Gastroesophageal sphincter (tissue), 4 donors: ENCODE measurements at regions not wholly inside any gene's neighbourhood (a gene's known extent, or its start where the extent isn't known, plus 50 kb on each side); places are given as distances from the start of the nearest gene placed in this dataset.

Experiments
- ATAC-seq: fragments of 150-250 bp; one replicate; pipeline ENCODE4 v1.9.1; 2016; ENCODE audit warnings: mild to moderate bottlenecking, moderate library complexity
- H3K27ac ChIP-seq, 4 donors: fragments of 200-600 bp; sonication (generic) in 3 of 4; 1 replicate in 3 of 4; 2 replicates in 1 of 4; pipeline ENCODE4 v1.5.1; 2016 to 2019
- H3K27me3 ChIP-seq: fragments of 200-600 bp; sonication (generic); one replicate; pipeline ENCODE4 v1.5.1; 2019
- H3K36me3 ChIP-seq, 2 donors: fragments of 200-600 bp; sonication (generic); one replicate each; pipeline ENCODE4 v1.5.1; 2019; ENCODE audit warnings: control low read depth in 1 of 2
- H3K4me1 ChIP-seq, 3 donors: fragments of 200-600 bp; sonication (generic); 1 replicate in 2 of 3; 2 replicates in 1 of 3; pipeline ENCODE4 v1.5.1; 2016 to 2019; ENCODE audit warnings: control low read depth in 2 of 3
- H3K4me3 ChIP-seq, 2 donors: fragments of 200-600 bp; sonication (generic); one replicate each; pipeline ENCODE4 v1.5.1; 2019; ENCODE audit warnings: mild to moderate bottlenecking in 1 of 2, moderate library complexity in 1 of 2
- H3K9me3 ChIP-seq, 3 donors: fragments of 200-600 bp; sonication (generic); one replicate each; pipeline ENCODE4 v1.5.1; 2017 to 2019; ENCODE audit warnings: control low read depth in 2 of 3
- EP300 ChIP-seq: sonication (generic); formaldehyde crosslinking; IDR thresholded peaks from one replicate; pipeline ENCODE4 v1.6.1; 2017; ENCODE audit warnings: antibody characterized with exemption, mild to moderate bottlenecking
- POLR2A ChIP-seq, 2 donors: fragments of 450-650 bp; IDR thresholded peaks; one replicate each; pipeline ENCODE4 v1.6.1; 2017; ENCODE audit warnings: antibody characterized with exemption in 2 of 2, mild to moderate bottlenecking in 2 of 2, moderate library complexity in 1 of 2
- POLR2AphosphoS5 ChIP-seq: sonication (generic); formaldehyde crosslinking; IDR thresholded peaks from one replicate; pipeline ENCODE4 v1.6.1; 2017; ENCODE audit warnings: antibody characterized with exemption
- WGBS, 2 donors: methylation state at CpG; one replicate each; pipeline ENCODE4 v1.1.5; 2018; ENCODE audit warnings: low coverage in 1 of 2; 5-methylcytosine and 5-hydroxymethylcytosine counted together
- TF ChIP-seq, protein P1 (sequence below), 4 experiments: fragments of 200-600 bp in 2 of 4; fragments of 450-650 bp in 2 of 4; sonication (generic) in 1 of 4; IDR thresholded peaks; one replicate each; pipeline ENCODE4 v1.5.1; 2017 to 2019; ENCODE audit warnings: antibody characterized with exemption in 4 of 4, mild to moderate bottlenecking in 2 of 4, moderate library complexity in 2 of 4

DNA sequence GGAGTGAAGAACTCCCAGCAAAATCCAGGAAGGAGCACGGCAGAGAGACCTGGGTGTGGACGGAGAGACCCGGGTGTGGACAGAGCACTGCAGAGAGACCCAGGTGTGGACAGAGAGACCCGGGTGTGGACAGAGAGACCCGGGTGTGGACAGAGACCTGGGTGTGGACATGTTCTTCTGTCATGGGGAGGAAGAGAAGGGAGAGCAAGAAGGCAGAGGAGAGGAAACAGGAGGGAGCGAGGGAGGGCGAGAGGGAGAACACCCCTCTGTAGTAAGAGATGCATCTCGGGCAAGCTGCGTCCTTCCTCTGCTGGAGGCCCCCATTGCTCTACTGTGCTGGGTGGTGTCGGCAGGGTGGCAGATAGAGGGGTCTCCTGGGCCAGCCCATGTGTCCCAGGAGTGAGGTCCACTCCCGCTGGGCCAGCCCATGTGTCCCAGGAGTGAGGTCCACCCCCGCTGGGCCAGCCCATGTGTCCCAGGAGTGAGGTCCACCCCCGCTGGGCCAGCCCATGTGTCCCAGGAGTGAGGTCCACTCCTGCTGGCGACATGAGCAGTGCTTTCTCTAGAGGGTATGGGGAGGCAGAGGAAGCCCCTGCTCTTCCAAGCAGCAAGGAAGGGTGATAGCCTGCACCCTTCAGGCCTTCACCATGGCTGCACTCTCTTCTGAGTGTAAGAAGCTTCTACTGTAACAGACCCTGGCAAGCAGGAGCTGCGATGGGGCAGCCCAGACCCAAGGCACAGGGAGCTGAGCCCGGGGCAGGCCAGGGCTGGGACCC lies 934.2 kb downstream of the BRD1 start:
- Histone ChIP-seq H3K4me1 (no peaks in the 10 kb centered on the region), H3K36me3 (no peaks in the 10 kb centered on the region), H3K27ac (no peak overlapping the region), H3K4me3 (no peak overlapping the region), H3K27me3 (peaks cover 54% of the 10 kb centered on the region), H3K9me3 (peaks cover 0 to 12% (median 0%) of the 10 kb centered on the region in 3 donors)
- no peak for TF ChIP-seq EP300
- TF ChIP-seq, protein P1, sequence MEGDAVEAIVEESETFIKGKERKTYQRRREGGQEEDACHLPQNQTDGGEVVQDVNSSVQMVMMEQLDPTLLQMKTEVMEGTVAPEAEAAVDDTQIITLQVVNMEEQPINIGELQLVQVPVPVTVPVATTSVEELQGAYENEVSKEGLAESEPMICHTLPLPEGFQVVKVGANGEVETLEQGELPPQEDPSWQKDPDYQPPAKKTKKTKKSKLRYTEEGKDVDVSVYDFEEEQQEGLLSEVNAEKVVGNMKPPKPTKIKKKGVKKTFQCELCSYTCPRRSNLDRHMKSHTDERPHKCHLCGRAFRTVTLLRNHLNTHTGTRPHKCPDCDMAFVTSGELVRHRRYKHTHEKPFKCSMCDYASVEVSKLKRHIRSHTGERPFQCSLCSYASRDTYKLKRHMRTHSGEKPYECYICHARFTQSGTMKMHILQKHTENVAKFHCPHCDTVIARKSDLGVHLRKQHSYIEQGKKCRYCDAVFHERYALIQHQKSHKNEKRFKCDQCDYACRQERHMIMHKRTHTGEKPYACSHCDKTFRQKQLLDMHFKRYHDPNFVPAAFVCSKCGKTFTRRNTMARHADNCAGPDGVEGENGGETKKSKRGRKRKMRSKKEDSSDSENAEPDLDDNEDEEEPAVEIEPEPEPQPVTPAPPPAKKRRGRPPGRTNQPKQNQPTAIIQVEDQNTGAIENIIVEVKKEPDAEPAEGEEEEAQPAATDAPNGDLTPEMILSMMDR (IDR thresholded peaks at IDR 0.05): no peak
- TF ChIP-seq POLR2AphosphoS5: no peak
- no peak for TF ChIP-seq POLR2A (IDR thresholded peaks at IDR 0.05)
- ATAC-seq: no peak
- 68 to 74% methylated on average over 8 to 11 of the region's 16 CpGs for WGBS, 2 donors

DNA sequence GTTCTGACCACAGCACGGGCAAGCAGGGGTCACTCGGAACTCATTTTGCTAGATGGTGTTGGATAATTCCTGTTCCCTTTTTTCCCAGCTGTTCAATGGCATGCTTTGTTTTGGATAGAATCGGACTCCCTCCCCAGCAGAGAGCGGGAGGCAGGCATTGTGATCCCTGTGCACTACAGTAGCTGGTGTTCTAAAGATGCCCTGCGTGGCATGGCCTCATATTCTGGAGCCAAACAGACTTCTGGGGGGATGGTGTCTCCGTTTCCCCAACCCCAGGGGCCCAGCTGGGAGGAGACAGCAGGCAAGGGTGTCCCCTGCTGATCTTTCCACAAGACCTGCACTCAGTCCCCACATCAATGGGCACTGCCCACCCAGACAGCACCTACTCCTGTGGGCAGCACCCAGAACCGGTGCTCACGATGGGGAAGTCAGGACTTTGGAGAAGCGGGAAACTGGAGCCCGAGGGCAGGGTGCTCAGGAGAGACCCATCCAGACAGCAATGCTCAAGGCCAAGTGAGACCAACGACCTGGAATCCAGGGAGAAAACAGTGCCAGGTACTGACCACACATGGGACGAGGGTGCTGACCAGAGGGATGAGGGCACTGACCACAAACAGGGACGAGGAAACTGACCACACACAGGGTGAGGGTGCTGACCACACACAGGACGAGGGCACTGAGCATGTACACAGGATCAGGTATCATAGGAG lies 934.9 kb downstream of the BRD1 start:
- 51 to 93% methylated on average over 5 to 6 of the region's 14 CpGs for WGBS, 2 donors
- H3K27me3 ChIP-seq: peaks cover 54% of the 10 kb centered on the region
- H3K4me3 ChIP-seq: no peak overlapping the region
- H3K9me3 ChIP-seq: peaks cover 0 to 12% (median 0%) of the 10 kb centered on the region in 3 donors
- no peak for TF ChIP-seq POLR2AphosphoS5
- no peaks in the 10 kb centered on the region for H3K4me1 ChIP-seq
- H3K27ac ChIP-seq: no peak overlapping the region
- H3K36me3 ChIP-seq: no peaks in the 10 kb centered on the region
- no peak for ATAC-seq

DNA sequence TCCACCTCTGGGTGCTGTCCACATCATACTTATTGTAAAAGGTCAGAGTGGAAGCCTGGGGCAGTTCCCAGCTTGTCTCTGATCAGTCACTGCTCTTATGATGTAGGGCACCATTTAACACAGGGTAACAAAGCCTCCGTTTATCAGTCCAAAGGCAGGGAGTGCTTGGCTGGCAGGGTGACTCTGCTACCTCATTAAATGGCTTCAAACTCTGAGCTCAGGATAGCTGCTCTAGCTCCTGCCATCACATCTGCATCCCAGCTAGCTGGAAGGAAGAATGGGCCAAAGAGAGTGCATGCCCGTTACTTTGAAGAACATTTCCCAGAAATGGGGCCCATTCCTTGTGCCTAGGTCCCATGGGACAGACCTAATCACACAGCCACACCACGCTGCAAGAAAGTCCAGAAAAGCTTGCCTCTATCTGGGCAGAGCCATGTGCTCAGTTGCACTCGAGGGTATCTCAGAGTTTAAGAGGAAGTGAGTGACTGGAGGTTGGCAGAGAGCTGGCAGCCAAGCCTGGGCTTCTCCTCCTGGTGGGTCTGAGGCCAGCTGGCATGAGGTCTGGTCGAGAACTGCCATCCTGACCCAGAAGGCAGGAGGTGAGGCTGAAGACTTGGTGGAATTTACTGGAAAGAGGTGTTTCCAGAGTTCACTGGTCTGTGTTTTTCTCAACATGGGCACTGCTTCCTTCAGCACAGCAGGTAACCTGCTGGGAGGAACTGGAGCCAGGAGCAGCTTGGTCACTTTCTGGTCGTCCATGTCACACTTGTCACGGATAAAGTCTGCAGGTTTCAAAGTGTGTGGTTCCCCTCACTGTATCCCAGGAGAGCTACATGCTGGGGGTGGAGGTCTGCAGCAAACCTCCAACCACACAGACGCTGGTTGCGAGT lies 935.7 kb downstream of the BRD1 start:
- Histone ChIP-seq H3K27ac (no peak overlapping the region), H3K36me3 (no peaks in the 10 kb centered on the region), H3K27me3 (peaks cover 55% of the 10 kb centered on the region), H3K4me1 (no peaks in the 10 kb centered on the region), H3K9me3 (peaks cover 0 to 12% (median 0%) of the 10 kb centered on the region in 3 donors), H3K4me3 (no peak overlapping the region)
- WGBS, 2 donors: 50 to 90% methylated on average over 2 of the region's 9 CpGs
- TF ChIP-seq, protein P1 (IDR thresholded peaks at IDR 0.05): no peak
- TF ChIP-seq EP300 (no peak), POLR2AphosphoS5 (no peak), POLR2A (IDR thresholded peaks at IDR 0.05) (no peak)
- no peak for ATAC-seq

DNA sequence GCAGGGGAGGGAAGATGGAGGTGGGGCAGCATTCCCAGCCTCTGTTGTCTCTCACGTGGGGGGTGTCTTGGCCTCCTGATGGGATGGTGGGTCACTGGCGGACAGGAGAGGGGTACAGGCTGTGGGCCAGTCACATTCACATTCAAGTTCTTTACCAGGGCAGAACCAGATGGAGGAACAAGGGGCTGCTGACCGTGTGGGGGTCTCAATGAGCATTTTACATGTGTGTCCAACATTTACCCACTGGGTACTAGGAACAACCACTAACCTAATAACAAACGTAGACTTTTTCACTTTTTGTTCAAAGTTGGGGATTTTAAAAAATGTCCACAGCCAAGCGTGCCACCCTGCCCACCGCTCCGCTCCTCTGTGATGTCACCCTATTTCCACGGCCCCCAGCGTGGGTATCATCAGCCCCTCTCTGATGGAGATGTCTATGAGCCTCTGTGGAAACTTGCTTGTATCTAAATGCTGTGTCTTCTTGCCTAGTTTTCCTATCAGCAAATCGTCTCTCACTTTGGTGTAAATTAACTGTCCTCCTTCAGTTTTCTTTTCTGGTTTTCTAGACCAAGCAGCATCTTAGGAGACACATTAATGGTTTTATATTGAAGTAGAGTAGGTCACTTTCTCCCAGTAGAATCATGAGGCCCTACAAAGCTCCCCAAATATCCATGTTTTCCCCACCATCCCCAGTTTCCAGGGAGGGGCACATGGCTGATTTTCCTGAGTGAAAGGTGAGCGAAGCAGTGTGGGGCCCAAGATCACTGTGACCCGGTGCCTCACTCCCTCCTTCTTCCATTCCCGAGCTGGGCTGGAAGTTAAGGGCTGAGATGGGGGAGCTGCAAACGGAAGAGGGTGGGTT lies 936.7 kb downstream of the BRD1 start:
- 72 to 85% methylated on average over 8 to 14 of the region's 14 CpGs for WGBS, 2 donors
- H3K27ac ChIP-seq: no peak overlapping the region
- no peak for ATAC-seq
- no peak overlapping the region for H3K4me3 ChIP-seq
- H3K27me3 ChIP-seq: peaks cover 65% of the 10 kb centered on the region
- H3K4me1 ChIP-seq: no peaks in the 10 kb centered on the region
- H3K9me3 ChIP-seq: peaks cover 0 to 12% (median 0%) of the 10 kb centered on the region in 3 donors
- no peaks in the 10 kb centered on the region for H3K36me3 ChIP-seq
- TF ChIP-seq POLR2A (IDR thresholded peaks at IDR 0.05): no peak
- TF ChIP-seq, protein P1 (IDR thresholded peaks at IDR 0.05): no peak
- no peak for TF ChIP-seq POLR2AphosphoS5
- no peak for TF ChIP-seq EP300
